HUES48 (cell line): ENCODE measurements at regions not wholly inside any gene's neighbourhood (a gene's known extent, or its start where the extent isn't known, plus 50 kb on each side); places are given as distances from the start of the nearest gene placed in this dataset.

ENCODE experiments used
- H3K27ac ChIP-seq: one replicate; pipeline ENCODE4 v1.7.0; 2013; ENCODE audit warnings: low read depth, low read length, inconsistent platforms
- H3K27me3 ChIP-seq: 2 replicates; pipeline ENCODE4 v1.6.1; 2013; ENCODE audit warnings: mild to moderate bottlenecking, low read length; ENCODE audit not compliant: control insufficient read depth, insufficient read depth
- H3K36me3 ChIP-seq: 2 replicates; pipeline ENCODE4 v1.6.1; 2013; ENCODE audit warnings: low read length; ENCODE audit not compliant: control insufficient read depth, insufficient read depth
- H3K4me1 ChIP-seq: 2 replicates; pipeline ENCODE4 v1.6.1; 2013; ENCODE audit warnings: mild to moderate bottlenecking, low read length; ENCODE audit not compliant: control insufficient read depth, insufficient read depth
- H3K4me3 ChIP-seq: 2 replicates; pipeline ENCODE4 v1.5.1; 2013; ENCODE audit warnings: mild to moderate bottlenecking, low read depth, low read length
- H3K9ac ChIP-seq: 2 replicates; pipeline ENCODE4 v1.6.1; 2013; ENCODE audit warnings: mild to moderate bottlenecking, low read depth, low read length, moderate library complexity
- H3K9me3 ChIP-seq: 2 replicates; pipeline ENCODE4 v1.6.1; 2013; ENCODE audit warnings: low read length; ENCODE audit not compliant: control insufficient read depth, insufficient read depth

- H3K4me1 ChIP-seq, result peaks cover 6% of the 10 kb centered on the region
- H3K9me3 ChIP-seq, result no peaks in the 10 kb centered on the region
- H3K36me3 ChIP-seq, result no peaks in the 10 kb centered on the region
- H3K27ac ChIP-seq, result no peak overlapping the region
- no peak overlapping the region for H3K9ac ChIP-seq
- no peak overlapping the region for H3K4me3 ChIP-seq
- no peaks in the 10 kb centered on the region for H3K27me3 ChIP-seq
Measured at GRCh38 chr1:219666242-219666641, 53.3 kb upstream of the ZC3H11B start.

DNA sequence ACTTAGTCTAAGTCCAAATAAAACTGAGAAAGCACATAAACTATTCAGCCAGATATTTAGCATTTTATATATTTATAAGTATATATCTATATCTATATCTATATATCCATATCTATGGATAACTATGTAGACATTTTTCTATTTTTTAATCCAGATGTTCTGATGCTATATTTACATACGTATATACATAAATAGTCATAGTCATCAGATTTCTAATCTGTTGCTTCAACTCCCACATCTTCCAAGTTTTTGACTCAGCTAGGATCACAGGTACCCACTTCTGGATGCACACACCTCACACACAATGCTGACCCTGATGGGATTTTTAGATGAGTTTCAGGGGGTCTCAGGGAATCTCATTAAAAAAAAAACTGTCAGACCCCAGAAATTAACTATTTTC lies 52.2 kb upstream of the ZC3H11B start:
- Histone ChIP-seq H3K9me3 (no peaks in the 10 kb centered on the region), H3K27ac (no peak overlapping the region), H3K4me3 (no peak overlapping the region), H3K27me3 (no peaks in the 10 kb centered on the region), H3K9ac (no peak overlapping the region), H3K4me1 (peaks cover 12% of the 10 kb centered on the region), H3K36me3 (no peaks in the 10 kb centered on the region)

- Histone ChIP-seq H3K9ac (no peak overlapping the region), H3K4me1 (peaks cover 18% of the 10 kb centered on the region), H3K27ac (no peak overlapping the region), H3K27me3 (no peaks in the 10 kb centered on the region), H3K4me3 (no peak overlapping the region), H3K9me3 (no peaks in the 10 kb centered on the region), H3K36me3 (no peaks in the 10 kb centered on the region)
Measured at GRCh38 chr1:219664310-219665029, 51.6 kb upstream of the ZC3H11B start.
